Activated naive CD4-positive, alpha-beta T cell treated with anti-CD3 and anti-CD28 coated beads, Interleukin-2, amount 10 ng/mL, durations not matched to agents 7 days and 5 days (primary cell): ENCODE measurements at regions not wholly inside any gene's neighbourhood (a gene's known extent, or its start where the extent isn't known, plus 50 kb on each side); places are given as distances from the start of the nearest gene placed in this dataset.

Source experiments
- CTCF ChIA-PET: fragments of 350-600 bp; sonication (Branson Sonifier 250); formaldehyde crosslinking; loops from one replicate; lab custom pipeline; 2021; ENCODE audit warnings: antibody characterized with exemption; lab: Charles Lee
- DNase-seq: peaks from one replicate; pipeline ENCODE4 v3.0.0-alpha.2; 2020
- H3K27ac Mint-ChIP-seq: one replicate; pipeline ENCODE4 v1.8.0; 2021; ENCODE audit warnings: mild to moderate bottlenecking, moderate library complexity, mixed read lengths
- H3K27me3 Mint-ChIP-seq: one replicate; pipeline ENCODE4 v1.8.0; 2021; ENCODE audit warnings: mild to moderate bottlenecking, mixed read lengths
- H3K36me3 Mint-ChIP-seq: one replicate; pipeline ENCODE4 v1.8.0; 2021; ENCODE audit warnings: mixed read lengths
- H3K4me1 Mint-ChIP-seq: one replicate; pipeline ENCODE4 v1.8.0; 2021; ENCODE audit warnings: mixed read lengths
- H3K4me3 Mint-ChIP-seq: one replicate; pipeline ENCODE4 v1.8.0; 2021; ENCODE audit warnings: mild to moderate bottlenecking, moderate library complexity, mixed read lengths
- H3K9me3 Mint-ChIP-seq: one replicate; pipeline ENCODE4 v1.8.0; 2021; ENCODE audit warnings: mixed read lengths

DNA sequence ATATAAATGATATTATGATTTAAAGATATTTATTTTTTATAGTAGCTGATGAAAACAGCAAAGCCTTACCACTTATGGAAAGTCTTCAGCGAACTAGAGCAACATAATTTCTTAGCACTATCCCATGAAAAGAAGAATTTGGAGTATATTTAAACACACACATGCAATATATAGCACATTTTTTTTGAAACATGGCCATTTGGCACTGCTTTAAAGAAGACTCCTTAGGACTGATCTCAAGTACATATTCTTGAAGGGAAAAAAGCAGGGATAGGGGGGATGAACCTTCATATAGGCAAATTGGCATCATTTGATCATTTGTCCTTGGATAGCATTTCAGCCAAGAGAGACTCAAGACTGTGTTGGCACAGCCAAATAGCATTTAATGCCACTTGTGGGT lies 193.3 kb downstream of the ANKRD50 start:
- no peak for DNase-seq
- no peak overlapping the region for H3K27ac Mint-ChIP-seq
- H3K9me3 Mint-ChIP-seq: no peaks in the 10 kb centered on the region
- CTCF ChIA-PET: interaction anchor here (0.7 kb wide), 1 partner anchor 48 kb away, joined by 3 read pairs; no protein-coding TSS in a partner anchor
- no peak overlapping the region for H3K4me3 Mint-ChIP-seq
- H3K4me1 Mint-ChIP-seq: no peaks in the 10 kb centered on the region
- no peaks in the 10 kb centered on the region for H3K27me3 Mint-ChIP-seq
- no peaks in the 10 kb centered on the region for H3K36me3 Mint-ChIP-seq

DNA sequence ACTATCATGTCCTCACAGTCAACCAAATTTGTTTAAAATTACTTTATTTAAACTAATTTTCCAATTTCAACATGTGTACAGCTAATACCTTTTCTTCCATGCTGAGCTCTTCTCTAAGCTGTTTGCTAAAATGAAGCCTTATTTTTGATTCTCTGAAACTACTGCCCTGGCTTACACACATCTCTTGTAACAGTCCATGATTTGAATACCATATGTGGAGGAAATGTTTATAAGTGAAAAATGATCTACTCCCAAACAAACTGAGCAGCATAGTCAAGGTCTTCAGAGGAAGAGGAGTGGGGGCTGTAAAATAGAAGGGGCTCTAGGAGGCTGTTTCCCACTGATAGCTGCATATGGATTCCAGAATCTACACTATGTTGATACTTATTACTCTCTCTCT lies 188.7 kb downstream of the ANKRD50 start:
- Mint-ChIP-seq H3K4me3 (no peak overlapping the region), H3K4me1 (no peaks in the 10 kb centered on the region), H3K27me3 (no peaks in the 10 kb centered on the region), H3K27ac (no peak overlapping the region), H3K9me3 (no peaks in the 10 kb centered on the region), H3K36me3 (no peaks in the 10 kb centered on the region)
- no peak for DNase-seq
- CTCF ChIA-PET: no interaction called here

DNA sequence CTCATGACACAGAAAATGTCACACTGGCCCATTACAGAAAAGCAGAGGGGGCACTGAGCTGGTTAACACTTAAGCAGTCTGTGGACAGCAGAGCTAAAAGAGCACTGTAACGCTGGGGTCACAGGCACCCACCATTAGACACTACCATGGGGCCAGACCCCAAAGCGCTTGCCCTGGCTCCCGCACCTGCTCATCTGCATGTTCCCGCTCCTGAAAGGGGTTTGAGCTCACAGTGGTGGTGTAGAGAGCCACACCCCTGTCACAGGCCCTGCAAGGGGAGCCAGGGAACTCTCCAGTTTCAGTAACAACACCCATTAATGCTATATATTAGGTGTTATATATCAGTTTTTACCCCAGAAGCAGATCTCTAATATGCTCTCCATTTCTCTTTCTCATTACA lies 187.0 kb downstream of the ANKRD50 start:
- Mint-ChIP-seq H3K27ac (no peak overlapping the region), H3K36me3 (no peaks in the 10 kb centered on the region), H3K9me3 (no peaks in the 10 kb centered on the region), H3K4me3 (no peak overlapping the region), H3K4me1 (no peaks in the 10 kb centered on the region), H3K27me3 (no peaks in the 10 kb centered on the region)
- DNase-seq: no peak
- CTCF ChIA-PET: no interaction called here

GRCh38 chr4:124526331-124526730 lies 186.2 kb downstream of the ANKRD50 start:
- CTCF ChIA-PET: no interaction called here
- Mint-ChIP-seq H3K4me1 (no peaks in the 10 kb centered on the region), H3K4me3 (no peak overlapping the region), H3K27me3 (no peaks in the 10 kb centered on the region), H3K36me3 (no peaks in the 10 kb centered on the region), H3K27ac (no peak overlapping the region), H3K9me3 (no peaks in the 10 kb centered on the region)
- DNase-seq: no peak

DNA sequence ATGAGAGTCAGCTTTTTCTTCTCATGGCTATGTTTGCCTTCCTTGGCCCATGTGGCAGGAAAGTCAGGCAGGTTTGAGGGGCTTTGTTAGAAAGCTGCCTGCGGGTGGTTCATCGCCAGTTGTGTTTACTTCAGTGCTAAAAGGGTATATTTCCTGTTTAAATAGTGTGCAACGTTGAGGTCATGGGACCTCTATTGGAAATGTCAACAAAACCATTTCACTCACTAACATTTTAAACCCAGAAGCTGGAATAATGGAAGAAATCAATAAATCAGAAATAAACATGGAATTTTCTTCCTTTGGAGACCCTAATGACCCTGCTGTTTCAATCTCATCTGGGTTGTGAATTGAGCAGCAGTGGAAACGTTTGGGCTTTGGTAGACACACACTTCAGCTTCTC lies 185.8 kb downstream of the ANKRD50 start:
- Mint-ChIP-seq H3K27me3 (no peaks in the 10 kb centered on the region), H3K9me3 (no peaks in the 10 kb centered on the region), H3K36me3 (no peaks in the 10 kb centered on the region), H3K4me1 (no peaks in the 10 kb centered on the region), H3K4me3 (no peak overlapping the region), H3K27ac (no peak overlapping the region)
- no peak for DNase-seq
- CTCF ChIA-PET: no interaction called here

DNA sequence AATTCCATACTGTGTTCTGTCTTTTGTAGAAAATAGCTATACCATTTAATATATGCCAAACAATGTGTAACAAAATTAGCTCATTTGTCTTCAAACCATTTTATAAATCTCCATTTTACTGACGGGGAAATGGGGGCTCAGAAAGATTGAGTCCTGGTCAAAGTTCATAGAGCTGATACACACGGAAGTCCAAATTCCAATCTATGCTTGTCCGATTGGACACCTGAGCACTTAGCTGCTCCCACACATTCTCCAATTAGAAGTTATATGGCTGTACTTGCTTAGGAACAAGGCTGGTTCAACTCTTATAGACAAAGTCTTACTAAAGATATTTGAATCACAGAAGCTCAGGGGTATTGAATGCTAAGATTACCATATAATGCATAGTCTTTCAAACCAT lies 185.2 kb downstream of the ANKRD50 start:
- H3K4me1 Mint-ChIP-seq: no peaks in the 10 kb centered on the region
- no peak overlapping the region for H3K4me3 Mint-ChIP-seq
- H3K27me3 Mint-ChIP-seq: no peaks in the 10 kb centered on the region
- no peaks in the 10 kb centered on the region for H3K9me3 Mint-ChIP-seq
- no peaks in the 10 kb centered on the region for H3K36me3 Mint-ChIP-seq
- no peak for DNase-seq
- CTCF ChIA-PET: no interaction called here
- H3K27ac Mint-ChIP-seq: no peak overlapping the region

GRCh38 chr4:124529131-124529530 lies 183.4 kb downstream of the ANKRD50 start:
- Mint-ChIP-seq H3K27ac (no peak overlapping the region), H3K4me3 (no peak overlapping the region), H3K9me3 (no peaks in the 10 kb centered on the region), H3K36me3 (no peaks in the 10 kb centered on the region), H3K27me3 (no peaks in the 10 kb centered on the region), H3K4me1 (no peaks in the 10 kb centered on the region)
- CTCF ChIA-PET: no interaction called here
- DNase-seq: no peak

DNA sequence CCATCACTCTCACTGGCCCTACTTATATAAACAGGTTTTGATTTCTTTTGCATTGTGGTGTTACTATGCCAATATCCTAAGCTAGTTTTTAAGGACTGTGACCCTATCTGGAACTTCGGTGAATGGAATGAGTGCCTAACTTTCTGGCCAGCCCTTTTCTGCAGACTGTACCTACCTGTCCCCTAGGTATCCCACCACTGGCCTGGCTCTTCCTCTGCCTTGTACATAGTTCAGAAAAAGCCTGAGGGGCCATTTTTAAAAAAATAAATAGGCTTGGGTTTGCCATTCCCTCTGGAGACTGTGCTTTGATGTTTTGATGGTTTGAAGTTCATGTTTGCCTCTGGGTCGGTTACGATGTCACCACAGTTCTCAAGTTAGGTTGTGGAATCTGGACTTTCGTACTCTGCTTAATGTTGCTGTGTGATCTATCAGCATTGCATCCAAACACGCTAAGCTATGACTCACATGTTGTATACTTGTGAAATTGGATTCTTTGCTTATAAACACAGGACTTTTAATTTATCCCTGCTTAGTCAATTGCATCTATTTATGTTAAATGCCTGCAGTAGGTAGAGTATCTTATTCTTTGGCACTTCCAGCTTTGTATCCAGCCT lies 182.0 kb downstream of the ANKRD50 start:
- H3K4me3 Mint-ChIP-seq: no peak overlapping the region
- no peaks in the 10 kb centered on the region for H3K27me3 Mint-ChIP-seq
- CTCF ChIA-PET: no interaction called here
- H3K36me3 Mint-ChIP-seq: no peaks in the 10 kb centered on the region
- no peaks in the 10 kb centered on the region for H3K9me3 Mint-ChIP-seq
- no peak overlapping the region for H3K27ac Mint-ChIP-seq
- H3K4me1 Mint-ChIP-seq: no peaks in the 10 kb centered on the region
- no peak for DNase-seq

DNA sequence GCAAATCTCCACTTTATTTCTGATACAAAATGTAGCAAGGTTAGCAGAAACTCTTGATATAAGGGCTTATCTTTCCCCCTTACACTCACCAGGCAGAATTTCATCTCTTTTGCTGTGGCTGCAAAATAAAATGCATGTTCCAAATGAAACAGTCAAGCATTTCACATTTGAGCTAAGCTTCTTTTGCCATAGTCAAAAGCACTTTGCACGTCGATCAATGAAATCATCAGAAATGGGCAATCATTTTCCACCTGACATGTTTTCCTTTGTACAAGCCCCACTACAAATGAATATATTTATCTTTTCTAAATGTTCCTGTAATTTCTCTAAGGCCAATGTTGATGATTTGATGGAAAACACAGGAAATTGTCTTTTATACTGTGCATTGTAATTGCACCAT lies 178.4 kb downstream of the ANKRD50 start:
- Mint-ChIP-seq H3K36me3 (no peaks in the 10 kb centered on the region), H3K27me3 (no peaks in the 10 kb centered on the region), H3K4me1 (no peaks in the 10 kb centered on the region), H3K4me3 (no peak overlapping the region), H3K9me3 (no peaks in the 10 kb centered on the region), H3K27ac (no peak overlapping the region)
- CTCF ChIA-PET: no interaction called here
- DNase-seq: no peak

- no peak for DNase-seq
- Mint-ChIP-seq H3K9me3 (no peaks in the 10 kb centered on the region), H3K4me3 (no peak overlapping the region), H3K27me3 (no peaks in the 10 kb centered on the region), H3K27ac (no peak overlapping the region), H3K36me3 (no peaks in the 10 kb centered on the region), H3K4me1 (no peaks in the 10 kb centered on the region)
- CTCF ChIA-PET: no interaction called here
Observed at GRCh38 chr4:124535003-124535402, 177.5 kb downstream of the ANKRD50 start.

- H3K27ac Mint-ChIP-seq: no peak overlapping the region
- CTCF ChIA-PET: no interaction called here
- H3K9me3 Mint-ChIP-seq: no peaks in the 10 kb centered on the region
- no peaks in the 10 kb centered on the region for H3K4me1 Mint-ChIP-seq
- H3K4me3 Mint-ChIP-seq: no peak overlapping the region
- no peaks in the 10 kb centered on the region for H3K27me3 Mint-ChIP-seq
- no peaks in the 10 kb centered on the region for H3K36me3 Mint-ChIP-seq
- no peak for DNase-seq
Observed at GRCh38 chr4:124536946-124537345, 175.6 kb downstream of the ANKRD50 start.

- Mint-ChIP-seq H3K36me3 (no peaks in the 10 kb centered on the region), H3K4me1 (no peaks in the 10 kb centered on the region), H3K27me3 (no peaks in the 10 kb centered on the region), H3K9me3 (no peaks in the 10 kb centered on the region), H3K27ac (no peak overlapping the region), H3K4me3 (no peak overlapping the region)
- no peak for DNase-seq
- CTCF ChIA-PET: no interaction called here
Observed at GRCh38 chr4:124537971-124538370, 174.6 kb downstream of the ANKRD50 start.

DNA sequence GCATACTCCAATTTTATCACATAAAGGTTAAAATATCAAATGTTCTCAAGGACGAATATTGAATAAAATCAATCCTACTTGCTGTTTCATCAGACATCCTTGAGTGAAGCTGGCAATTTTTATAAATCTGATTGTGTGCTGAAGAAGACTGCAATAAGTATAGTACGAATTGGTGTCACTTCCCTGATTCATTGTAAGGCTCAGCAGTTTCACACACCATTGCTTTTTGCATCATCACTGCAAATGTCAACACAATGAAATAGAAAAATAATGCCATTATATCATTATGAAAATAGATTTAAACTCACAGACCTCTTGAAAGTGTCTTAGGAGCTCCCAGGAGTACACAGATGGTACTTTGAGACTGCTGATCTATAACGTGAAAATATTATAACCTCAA lies 172.5 kb downstream of the ANKRD50 start:
- Mint-ChIP-seq H3K9me3 (no peaks in the 10 kb centered on the region), H3K36me3 (no peaks in the 10 kb centered on the region), H3K4me1 (no peaks in the 10 kb centered on the region), H3K4me3 (no peak overlapping the region), H3K27ac (no peak overlapping the region), H3K27me3 (no peaks in the 10 kb centered on the region)
- CTCF ChIA-PET: no interaction called here
- no peak for DNase-seq

GRCh38 chr4:124541652-124542420 lies 170.7 kb downstream of the ANKRD50 start:
- H3K4me3 Mint-ChIP-seq: no peak overlapping the region

GRCh38 chr4:124555959-124556358 lies 156.6 kb downstream of the ANKRD50 start:
- Mint-ChIP-seq H3K9me3 (no peaks in the 10 kb centered on the region), H3K36me3 (no peaks in the 10 kb centered on the region), H3K4me1 (no peaks in the 10 kb centered on the region), H3K27ac (no peak overlapping the region), H3K4me3 (no peak overlapping the region), H3K27me3 (no peaks in the 10 kb centered on the region)
- CTCF ChIA-PET: no interaction called here
- DNase-seq: no peak

More at GRCh38 chr4:124541652-124542420, 170.7 kb downstream of the ANKRD50 start:
- Mint-ChIP-seq H3K9me3 (no peaks in the 10 kb centered on the region), H3K27me3 (no peaks in the 10 kb centered on the region), H3K36me3 (no peaks in the 10 kb centered on the region), H3K27ac (no peak overlapping the region), H3K4me1 (no peaks in the 10 kb centered on the region)
- no peak for DNase-seq
- CTCF ChIA-PET: no interaction called here
